IPS-18a (cell line): ENCODE measurements at regions not wholly inside any gene's neighbourhood (a gene's known extent, or its start where the extent isn't known, plus 50 kb on each side); places are given as distances from the start of the nearest gene placed in this dataset.

ENCODE experiments used
- H3K27ac ChIP-seq: one replicate; pipeline ENCODE4 v1.5.1; 2013; ENCODE audit warnings: low read length
- H3K27me3 ChIP-seq: one replicate; pipeline ENCODE4 v1.6.1; 2013; ENCODE audit warnings: mild to moderate bottlenecking, low read length; ENCODE audit not compliant: control insufficient read depth, insufficient read depth
- H3K36me3 ChIP-seq: one replicate; pipeline ENCODE4 v1.6.1; 2013; ENCODE audit warnings: low read depth, low read length; ENCODE audit not compliant: control insufficient read depth
- H3K4me1 ChIP-seq: one replicate; pipeline ENCODE4 v1.6.1; 2013; ENCODE audit warnings: low read depth, low read length; ENCODE audit not compliant: control insufficient read depth
- H3K4me3 ChIP-seq: one replicate; pipeline ENCODE4 v1.5.1; 2013; ENCODE audit warnings: low read length
- H3K9ac ChIP-seq: one replicate; pipeline ENCODE4 v1.6.1; 2013; ENCODE audit warnings: mild to moderate bottlenecking, low read length, moderate library complexity
- H3K9me3 ChIP-seq: one replicate; pipeline ENCODE4 v1.6.1; 2013; ENCODE audit warnings: low read depth, low read length; ENCODE audit not compliant: control insufficient read depth

- Histone ChIP-seq H3K36me3 (no peaks in the 10 kb centered on the region), H3K9ac (no peak overlapping the region), H3K4me1 (peaks cover 5% of the 10 kb centered on the region), H3K9me3 (no peaks in the 10 kb centered on the region), H3K4me3 (no peak overlapping the region), H3K27me3 (no peaks in the 10 kb centered on the region), H3K27ac (no peak overlapping the region)
Measured at GRCh38 chr12:59093073-59093772, 172.9 kb upstream of the LRIG3 start.

GRCh38 chr12:59088673-59089072, 168.4 kb upstream of the LRIG3 start:
- no peaks in the 10 kb centered on the region for H3K36me3 ChIP-seq
- no peaks in the 10 kb centered on the region for H3K9me3 ChIP-seq
- H3K4me3 ChIP-seq = no peak overlapping the region
- no peak overlapping the region for H3K27ac ChIP-seq
- H3K27me3 ChIP-seq = no peaks in the 10 kb centered on the region
- H3K9ac ChIP-seq = no peak overlapping the region
- peaks cover 16% of the 10 kb centered on the region for H3K4me1 ChIP-seq

- Histone ChIP-seq H3K27ac (no peak overlapping the region), H3K36me3 (no peaks in the 10 kb centered on the region), H3K9me3 (no peaks in the 10 kb centered on the region), H3K4me3 (no peak overlapping the region), H3K9ac (no peak overlapping the region), H3K4me1 (peaks cover 16% of the 10 kb centered on the region), H3K27me3 (no peaks in the 10 kb centered on the region)
Measured at GRCh38 chr12:59087691-59088090, 167.4 kb upstream of the LRIG3 start.

GRCh38 chr12:59087077-59087673, 166.9 kb upstream of the LRIG3 start:
- Histone ChIP-seq H3K9me3 (no peaks in the 10 kb centered on the region), H3K27me3 (no peaks in the 10 kb centered on the region), H3K27ac (no peak overlapping the region), H3K9ac (no peak overlapping the region), H3K4me3 (no peak overlapping the region), H3K36me3 (no peaks in the 10 kb centered on the region), H3K4me1 (peaks cover 16% of the 10 kb centered on the region)

- no peak overlapping the region for H3K27ac ChIP-seq
- H3K9me3 ChIP-seq = no peaks in the 10 kb centered on the region
- H3K36me3 ChIP-seq = no peaks in the 10 kb centered on the region
- no peaks in the 10 kb centered on the region for H3K27me3 ChIP-seq
- no peak overlapping the region for H3K4me3 ChIP-seq
- peaks cover 16% of the 10 kb centered on the region for H3K4me1 ChIP-seq
- H3K9ac ChIP-seq = no peak overlapping the region
Measured at GRCh38 chr12:59086126-59086525, 165.8 kb upstream of the LRIG3 start.

GRCh38 chr12:59085690-59086089, 165.4 kb upstream of the LRIG3 start:
- H3K4me1 ChIP-seq = peaks cover 16% of the 10 kb centered on the region
- no peaks in the 10 kb centered on the region for H3K36me3 ChIP-seq
- H3K9ac ChIP-seq = no peak overlapping the region
- no peak overlapping the region for H3K4me3 ChIP-seq
- no peaks in the 10 kb centered on the region for H3K27me3 ChIP-seq
- no peak overlapping the region for H3K27ac ChIP-seq
- no peaks in the 10 kb centered on the region for H3K9me3 ChIP-seq

GRCh38 chr12:59084511-59085375, 164.4 kb upstream of the LRIG3 start:
- Histone ChIP-seq H3K27ac (no peak overlapping the region), H3K9ac (no peak overlapping the region), H3K27me3 (no peaks in the 10 kb centered on the region), H3K4me1 (peaks cover 16% of the 10 kb centered on the region), H3K36me3 (no peaks in the 10 kb centered on the region), H3K4me3 (no peak overlapping the region), H3K9me3 (no peaks in the 10 kb centered on the region)

- Histone ChIP-seq H3K36me3 (no peaks in the 10 kb centered on the region), H3K27me3 (no peaks in the 10 kb centered on the region), H3K4me3 (no peak overlapping the region), H3K9me3 (no peaks in the 10 kb centered on the region), H3K27ac (no peak overlapping the region), H3K4me1 (peaks cover 11% of the 10 kb centered on the region), H3K9ac (no peak overlapping the region)
Measured at GRCh38 chr12:59082952-59083351, 162.6 kb upstream of the LRIG3 start.

GRCh38 chr12:59080101-59080500, 159.8 kb upstream of the LRIG3 start:
- H3K27ac ChIP-seq = no peak overlapping the region
- no peak overlapping the region for H3K4me3 ChIP-seq
- peaks cover 11% of the 10 kb centered on the region for H3K4me1 ChIP-seq
- no peaks in the 10 kb centered on the region for H3K27me3 ChIP-seq
- no peaks in the 10 kb centered on the region for H3K9me3 ChIP-seq
- H3K9ac ChIP-seq = no peak overlapping the region
- no peaks in the 10 kb centered on the region for H3K36me3 ChIP-seq

- no peak overlapping the region for H3K9ac ChIP-seq
- H3K4me1 ChIP-seq = peaks cover 4% of the 10 kb centered on the region
- no peaks in the 10 kb centered on the region for H3K27me3 ChIP-seq
- no peak overlapping the region for H3K4me3 ChIP-seq
- H3K27ac ChIP-seq = no peak overlapping the region
- H3K36me3 ChIP-seq = no peaks in the 10 kb centered on the region
- no peaks in the 10 kb centered on the region for H3K9me3 ChIP-seq
Measured at GRCh38 chr12:59079472-59079871, 159.2 kb upstream of the LRIG3 start.

- no peaks in the 10 kb centered on the region for H3K9me3 ChIP-seq
- no peaks in the 10 kb centered on the region for H3K36me3 ChIP-seq
- H3K4me3 ChIP-seq = no peak overlapping the region
- H3K27me3 ChIP-seq = no peaks in the 10 kb centered on the region
- H3K4me1 ChIP-seq = no peaks in the 10 kb centered on the region
- H3K27ac ChIP-seq = no peak overlapping the region
- no peak overlapping the region for H3K9ac ChIP-seq
Measured at GRCh38 chr12:59079002-59079401, 158.7 kb upstream of the LRIG3 start.
